Activated T-cell treated with anti-CD3 and anti-CD28 coated beads, Interleukin-2, amount 50 U/mL, for 72 hours (primary cell): ENCODE measurements at regions not wholly inside any gene's neighbourhood (a gene's known extent, or its start where the extent isn't known, plus 50 kb on each side); places are given as distances from the start of the nearest gene placed in this dataset.

Source experiments
- ATAC-seq, 2 donors: fragments of 150-1000 bp; cut with Tn5 transposase; replicated peaks in 1 of 2; 2 replicates each; pipeline ENCODE4 v1.10.0; 2021; ENCODE audit warnings: moderate library complexity in 2 of 2, mild to moderate bottlenecking in 1 of 2
- DNase-seq, 2 donors: peaks; one replicate each; pipeline ENCODE4 v3.0.0; 2021 to 2022; ENCODE audit warnings: mixed read lengths in 1 of 2
- H3K27ac Mint-ChIP-seq: one replicate; pipeline ENCODE4 v1.8.0; 2022; ENCODE audit warnings: mild to moderate bottlenecking, moderate library complexity, mixed read lengths
- H3K27me3 Mint-ChIP-seq: one replicate; pipeline ENCODE4 v1.8.0; 2022; ENCODE audit warnings: low read depth, mixed read lengths
- H3K36me3 Mint-ChIP-seq, 2 donors: one replicate each; pipeline ENCODE4 v1.8.0; 2022; ENCODE audit warnings: mixed read lengths in 2 of 2, mild to moderate bottlenecking in 1 of 2; ENCODE audit not compliant: insufficient read depth in 2 of 2
- H3K4me1 Mint-ChIP-seq: one replicate; pipeline ENCODE4 v1.8.0; 2022; ENCODE audit warnings: low read depth, mixed read lengths
- H3K4me3 Mint-ChIP-seq, 2 donors: one replicate each; pipeline ENCODE4 v1.8.0; 2022; ENCODE audit warnings: mild to moderate bottlenecking in 2 of 2, mixed read lengths in 2 of 2, moderate library complexity in 2 of 2
- H3K9me3 Mint-ChIP-seq, 2 donors: one replicate each; pipeline ENCODE4 v1.8.0; 2022; ENCODE audit warnings: mixed read lengths in 2 of 2

DNA sequence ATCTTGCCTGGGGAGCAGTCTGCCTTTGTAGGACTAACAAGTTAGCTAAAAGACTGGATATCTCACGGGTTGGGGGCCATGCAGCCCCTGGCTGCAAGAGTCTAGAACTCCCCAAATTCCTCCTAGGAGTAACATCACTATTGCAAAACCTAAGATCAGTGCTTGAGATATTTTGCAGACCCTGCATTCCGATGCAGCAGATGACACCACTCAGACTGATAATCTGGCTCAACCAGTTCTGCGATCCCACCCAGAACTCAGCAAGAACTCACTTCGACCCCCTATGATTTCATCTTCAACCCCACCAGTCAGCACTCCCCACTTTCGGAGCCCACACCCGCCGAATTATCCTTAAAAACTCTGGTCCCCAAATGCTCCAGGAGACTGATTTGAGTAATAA is 834.0 kb downstream of the C4orf33 start:
- ATAC-seq, result no peak
- no peaks in the 10 kb centered on the region for H3K4me1 Mint-ChIP-seq
- H3K4me3 Mint-ChIP-seq, result no peak overlapping the region
- H3K27ac Mint-ChIP-seq, result no peak overlapping the region
- no peaks in the 10 kb centered on the region for H3K27me3 Mint-ChIP-seq
- no peaks in the 10 kb centered on the region for H3K9me3 Mint-ChIP-seq
- H3K36me3 Mint-ChIP-seq, result no peaks in the 10 kb centered on the region
- no peak for DNase-seq

DNA sequence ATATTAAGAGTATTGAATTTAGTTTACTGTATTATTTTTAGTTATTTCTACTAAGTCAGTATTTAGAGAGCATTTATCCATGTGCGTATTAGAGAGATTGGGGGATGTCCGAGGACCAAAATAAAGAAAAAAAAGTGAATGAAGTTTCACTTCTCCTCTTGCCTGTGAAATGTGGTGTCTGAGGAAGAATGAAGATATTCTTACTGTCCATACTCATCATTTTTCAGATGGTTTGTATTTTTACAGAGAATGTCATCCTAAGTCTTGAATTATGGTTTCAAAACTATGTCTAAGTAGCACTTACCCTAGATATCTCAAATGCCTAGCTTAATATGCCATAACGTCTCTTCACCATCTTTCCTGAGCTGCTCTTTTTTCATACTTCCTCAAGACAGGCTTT is 854.3 kb downstream of the C4orf33 start:
- Mint-ChIP-seq H3K36me3 (no peaks in the 10 kb centered on the region), H3K27ac (no peak overlapping the region)

DNA sequence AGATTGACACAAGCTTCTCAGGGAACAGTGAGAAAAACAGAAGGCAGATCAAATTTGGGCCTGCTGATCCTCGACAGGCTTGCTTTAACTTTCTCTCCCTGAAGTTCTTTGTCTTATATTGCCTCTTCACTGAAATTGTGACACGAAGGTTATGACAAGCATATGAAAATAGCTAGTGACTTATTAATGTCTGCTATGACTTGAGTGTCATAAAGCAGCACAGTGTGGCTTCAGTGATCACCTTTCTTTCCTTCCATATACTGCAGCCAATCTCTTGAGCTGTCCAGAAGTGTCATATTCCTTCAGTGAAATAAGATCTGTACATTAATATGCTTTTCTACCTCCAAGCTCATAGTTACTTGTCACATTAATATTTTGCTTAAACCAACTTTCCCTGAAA is 870.2 kb downstream of the C4orf33 start:
- H3K9me3 Mint-ChIP-seq, result peaks cover 2% of the 10 kb centered on the region in 2 donors
- no peak for ATAC-seq
- no peaks in the 10 kb centered on the region for H3K4me1 Mint-ChIP-seq

More for the DNA sequence above, 854.3 kb downstream of the C4orf33 start:
- DNase-seq, result no peak
- no peak overlapping the region for H3K4me3 Mint-ChIP-seq
- no peaks in the 10 kb centered on the region for H3K27me3 Mint-ChIP-seq
- ATAC-seq, result no peak
- no peaks in the 10 kb centered on the region for H3K4me1 Mint-ChIP-seq
- H3K9me3 Mint-ChIP-seq, result peaks cover 0 to 3% of the 10 kb centered on the region in 2 donors

DNA sequence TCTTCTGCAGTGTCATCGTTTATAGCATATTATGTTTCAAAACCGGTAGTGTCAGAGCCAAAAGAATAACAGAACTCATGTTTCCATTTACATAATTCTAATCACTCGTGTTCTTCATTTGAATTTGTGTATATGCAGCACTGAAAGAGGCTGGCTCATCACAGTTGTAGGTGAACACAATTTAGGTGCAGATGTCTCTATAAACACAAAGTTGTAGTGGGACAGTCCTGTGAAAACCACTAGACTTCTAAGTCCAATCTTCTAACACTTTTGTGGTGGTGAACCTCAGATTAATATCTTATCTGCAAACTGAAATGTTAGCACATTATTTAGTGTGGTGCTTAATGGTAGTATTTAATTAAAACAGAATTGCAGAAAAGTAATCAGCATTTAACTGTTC is 872.4 kb downstream of the C4orf33 start:
- Mint-ChIP-seq H3K27me3 (no peaks in the 10 kb centered on the region), H3K27ac (no peak overlapping the region), H3K9me3 (peaks cover 0 to 3% of the 10 kb centered on the region in 2 donors), H3K4me3 (no peak overlapping the region), H3K4me1 (no peaks in the 10 kb centered on the region), H3K36me3 (no peaks in the 10 kb centered on the region)
- no peak for DNase-seq
- ATAC-seq, result no peak

More for the DNA sequence above, 870.2 kb downstream of the C4orf33 start:
- Mint-ChIP-seq H3K4me3 (no peak overlapping the region), H3K27ac (no peak overlapping the region), H3K36me3 (no peaks in the 10 kb centered on the region), H3K27me3 (no peaks in the 10 kb centered on the region)
- no peak for DNase-seq

DNA sequence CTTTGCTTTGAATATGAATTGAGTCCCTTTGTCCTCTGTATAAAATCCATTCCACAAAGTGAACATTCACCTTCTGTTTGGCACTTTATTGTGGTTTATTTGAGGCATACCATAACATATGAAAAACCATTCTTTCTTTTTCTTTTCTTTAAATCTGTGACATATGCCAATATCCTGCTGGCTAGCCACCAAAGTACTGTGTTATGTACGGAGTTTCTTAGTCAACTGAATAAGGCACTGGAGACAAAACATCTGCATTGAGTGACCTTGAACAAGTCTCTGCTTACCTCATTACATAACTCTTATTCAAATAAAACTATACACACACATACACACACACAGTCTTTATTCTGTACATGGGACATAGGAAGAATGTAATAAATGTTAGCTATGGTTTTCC is 872.8 kb downstream of the C4orf33 start:
- Mint-ChIP-seq H3K36me3 (no peaks in the 10 kb centered on the region), H3K4me3 (no peak overlapping the region), H3K27ac (no peak overlapping the region), H3K9me3 (peaks cover 0 to 3% of the 10 kb centered on the region in 2 donors), H3K27me3 (no peaks in the 10 kb centered on the region), H3K4me1 (no peaks in the 10 kb centered on the region)
- ATAC-seq (no peak), DNase-seq (no peak)

DNA sequence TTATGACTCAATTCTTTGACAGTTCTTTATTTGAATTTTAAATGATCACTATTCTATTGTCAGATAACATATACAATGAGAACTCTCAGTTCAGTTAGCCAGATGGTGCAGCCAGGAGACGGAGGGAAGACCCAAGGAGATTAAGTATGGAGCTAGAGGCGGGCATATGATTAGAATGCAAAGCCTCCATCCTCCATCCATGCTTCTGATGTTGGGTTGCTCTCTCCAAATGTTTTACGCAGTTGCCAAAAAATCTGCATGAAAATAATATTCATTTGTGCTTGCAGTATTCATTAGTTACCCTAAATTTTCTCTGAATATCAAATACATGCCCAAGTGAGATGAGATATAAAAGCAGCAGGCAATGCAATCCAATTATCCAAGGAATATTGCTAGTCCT is 874.8 kb downstream of the C4orf33 start:
- Mint-ChIP-seq H3K36me3 (no peaks in the 10 kb centered on the region), H3K27me3 (no peaks in the 10 kb centered on the region), H3K4me3 (no peak overlapping the region), H3K4me1 (no peaks in the 10 kb centered on the region), H3K9me3 (peaks cover 0 to 3% of the 10 kb centered on the region in 2 donors), H3K27ac (no peak overlapping the region)
- DNase-seq (no peak), ATAC-seq (no peak)

DNA sequence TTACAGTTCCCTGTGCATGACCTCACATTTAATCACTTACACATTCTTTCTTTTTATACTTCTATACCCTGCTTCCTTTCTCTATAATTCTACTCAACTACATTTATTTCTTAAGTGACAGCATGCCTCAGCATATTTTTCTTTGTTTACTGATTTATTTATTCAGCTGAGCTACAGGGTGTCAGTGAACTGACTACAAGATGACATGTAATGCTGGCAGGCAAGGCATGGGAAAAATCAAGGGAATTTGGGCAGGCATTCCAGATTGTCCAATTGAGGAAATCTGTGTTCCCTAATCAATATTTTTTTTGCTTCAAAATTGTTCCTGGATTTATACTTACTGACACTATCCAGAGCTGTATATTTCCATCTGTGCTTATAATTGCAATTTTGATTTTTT is 875.5 kb downstream of the C4orf33 start:
- Mint-ChIP-seq H3K27me3 (no peaks in the 10 kb centered on the region), H3K9me3 (peaks cover 0 to 3% of the 10 kb centered on the region in 2 donors), H3K4me3 (no peak overlapping the region), H3K4me1 (no peaks in the 10 kb centered on the region), H3K27ac (no peak overlapping the region), H3K36me3 (no peaks in the 10 kb centered on the region)
- ATAC-seq (no peak), DNase-seq (no peak)

DNA sequence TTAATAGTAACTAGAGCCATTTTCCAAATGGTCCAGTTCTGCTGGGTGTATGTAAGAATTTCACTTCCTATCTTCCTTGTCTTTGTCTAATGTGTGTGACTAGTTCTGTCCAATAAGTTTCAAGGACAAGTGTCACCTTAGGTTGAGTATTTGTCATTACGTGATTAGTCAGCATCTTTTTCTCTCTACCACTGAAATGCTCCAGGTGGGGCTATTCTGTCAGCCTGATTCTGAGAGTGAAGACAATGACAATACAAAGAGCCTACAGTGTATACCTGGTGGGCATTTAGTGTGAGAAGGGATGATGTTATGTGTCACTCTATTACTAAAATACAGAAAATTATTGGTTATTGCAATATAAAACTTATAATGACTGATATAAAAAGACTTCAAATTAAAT is 876.3 kb downstream of the C4orf33 start:
- H3K36me3 Mint-ChIP-seq, result no peaks in the 10 kb centered on the region
- H3K4me1 Mint-ChIP-seq, result no peaks in the 10 kb centered on the region
- peaks cover 0 to 3% of the 10 kb centered on the region in 2 donors for H3K9me3 Mint-ChIP-seq
- H3K27ac Mint-ChIP-seq, result no peak overlapping the region
- ATAC-seq (no peak), DNase-seq (no peak)
- H3K27me3 Mint-ChIP-seq, result no peaks in the 10 kb centered on the region
- no peak overlapping the region for H3K4me3 Mint-ChIP-seq

DNA sequence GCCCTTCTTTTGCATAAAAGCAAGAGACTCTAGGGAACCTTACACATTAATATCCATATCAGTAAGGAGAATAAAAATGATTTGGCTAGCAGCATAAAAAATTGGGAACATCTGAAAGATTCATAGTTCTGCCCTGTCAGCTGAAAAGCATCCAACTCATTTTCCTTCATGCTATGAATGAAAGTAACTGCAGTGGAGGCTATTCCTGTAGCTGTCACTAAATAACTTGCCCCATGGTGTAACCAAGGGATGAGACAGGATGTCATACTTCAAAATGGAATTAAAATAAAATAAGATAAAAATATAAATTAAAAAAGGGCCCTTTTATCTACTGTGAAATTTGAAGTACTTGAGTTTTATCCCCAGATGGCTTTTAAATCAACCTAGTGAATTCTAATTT is 878.8 kb downstream of the C4orf33 start:
- ATAC-seq (no peak), DNase-seq (no peak)
- no peaks in the 10 kb centered on the region for H3K27me3 Mint-ChIP-seq
- no peaks in the 10 kb centered on the region for H3K36me3 Mint-ChIP-seq
- H3K9me3 Mint-ChIP-seq, result peaks cover 0 to 5% of the 10 kb centered on the region in 2 donors
- no peak overlapping the region for H3K27ac Mint-ChIP-seq
- H3K4me1 Mint-ChIP-seq, result no peaks in the 10 kb centered on the region
- H3K4me3 Mint-ChIP-seq, result no peak overlapping the region

DNA sequence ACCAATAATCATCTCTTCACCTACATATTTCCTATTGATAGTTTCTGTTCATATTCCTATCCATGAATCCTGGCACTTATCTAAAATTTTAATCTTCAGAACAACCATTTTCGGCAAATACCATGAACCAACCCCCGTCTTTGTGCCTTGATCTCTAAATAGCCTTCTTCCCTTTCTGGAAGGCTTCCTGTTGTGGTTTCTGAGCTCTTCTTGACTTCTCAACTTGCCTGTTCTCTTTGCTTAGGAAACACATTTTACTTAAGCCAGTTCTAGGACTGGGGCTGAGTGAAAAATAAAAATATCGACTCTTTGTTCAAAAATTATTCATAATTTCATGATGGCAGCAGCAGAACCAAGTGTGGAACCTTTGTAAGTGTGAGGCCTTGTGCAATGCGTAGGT is 882.4 kb downstream of the C4orf33 start:
- ATAC-seq, result no peak
- Mint-ChIP-seq H3K4me1 (no peaks in the 10 kb centered on the region), H3K9me3 (peaks cover 0 to 2% of the 10 kb centered on the region in 2 donors)

DNA sequence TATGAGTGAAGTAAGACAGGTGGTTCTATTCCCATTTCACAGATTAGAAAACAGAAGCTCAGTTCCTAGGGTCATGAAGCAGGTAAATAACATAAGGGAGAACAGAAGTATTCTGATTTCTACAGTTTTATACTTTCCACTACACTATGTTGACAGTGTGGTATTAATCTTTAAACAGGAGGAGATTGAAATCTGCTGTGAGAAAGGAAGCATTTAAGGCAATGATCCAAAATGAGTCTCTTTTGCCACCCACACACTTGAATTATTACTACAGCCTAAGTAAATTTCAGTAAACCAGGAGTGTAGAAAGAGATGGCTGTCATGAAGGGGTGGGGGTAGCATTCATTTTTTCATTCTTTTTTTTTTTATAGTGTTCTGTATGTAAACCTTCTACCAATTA is 893.0 kb downstream of the C4orf33 start:
- Mint-ChIP-seq H3K9me3 (peaks cover 2% of the 10 kb centered on the region in 2 donors), H3K4me1 (no peaks in the 10 kb centered on the region), H3K4me3 (no peak overlapping the region), H3K27me3 (no peaks in the 10 kb centered on the region), H3K27ac (no peak overlapping the region), H3K36me3 (no peaks in the 10 kb centered on the region)
- no peak for ATAC-seq
- DNase-seq, result no peak

More for the DNA sequence above, 882.4 kb downstream of the C4orf33 start:
- Mint-ChIP-seq H3K4me3 (no peak overlapping the region), H3K27ac (no peak overlapping the region), H3K36me3 (no peaks in the 10 kb centered on the region), H3K27me3 (no peaks in the 10 kb centered on the region)
- no peak for DNase-seq

DNA sequence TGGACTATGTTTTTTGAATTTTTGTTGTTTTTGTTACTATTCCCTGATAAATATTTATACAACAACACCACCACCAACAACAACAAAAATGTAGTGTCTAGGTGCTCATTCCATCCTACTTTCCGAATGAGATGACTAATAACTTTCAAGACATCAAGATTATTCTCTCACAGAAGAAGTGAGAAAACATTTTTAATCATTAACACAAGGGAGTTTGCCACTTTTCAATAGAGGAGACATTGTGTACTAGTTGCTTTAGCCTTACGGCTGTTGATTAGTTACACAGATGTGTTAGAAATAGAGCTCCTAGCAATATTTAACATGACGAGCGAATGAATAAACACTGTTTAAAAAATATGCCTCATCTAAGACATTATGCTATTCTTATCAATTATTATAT is 898.8 kb downstream of the C4orf33 start:
- DNase-seq (no peak), ATAC-seq (no peak)
- H3K4me1 Mint-ChIP-seq, result no peaks in the 10 kb centered on the region
- no peak overlapping the region for H3K4me3 Mint-ChIP-seq
- no peaks in the 10 kb centered on the region for H3K27me3 Mint-ChIP-seq
- H3K36me3 Mint-ChIP-seq, result no peaks in the 10 kb centered on the region
- peaks cover 0 to 6% of the 10 kb centered on the region in 2 donors for H3K9me3 Mint-ChIP-seq
- no peak overlapping the region for H3K27ac Mint-ChIP-seq

DNA sequence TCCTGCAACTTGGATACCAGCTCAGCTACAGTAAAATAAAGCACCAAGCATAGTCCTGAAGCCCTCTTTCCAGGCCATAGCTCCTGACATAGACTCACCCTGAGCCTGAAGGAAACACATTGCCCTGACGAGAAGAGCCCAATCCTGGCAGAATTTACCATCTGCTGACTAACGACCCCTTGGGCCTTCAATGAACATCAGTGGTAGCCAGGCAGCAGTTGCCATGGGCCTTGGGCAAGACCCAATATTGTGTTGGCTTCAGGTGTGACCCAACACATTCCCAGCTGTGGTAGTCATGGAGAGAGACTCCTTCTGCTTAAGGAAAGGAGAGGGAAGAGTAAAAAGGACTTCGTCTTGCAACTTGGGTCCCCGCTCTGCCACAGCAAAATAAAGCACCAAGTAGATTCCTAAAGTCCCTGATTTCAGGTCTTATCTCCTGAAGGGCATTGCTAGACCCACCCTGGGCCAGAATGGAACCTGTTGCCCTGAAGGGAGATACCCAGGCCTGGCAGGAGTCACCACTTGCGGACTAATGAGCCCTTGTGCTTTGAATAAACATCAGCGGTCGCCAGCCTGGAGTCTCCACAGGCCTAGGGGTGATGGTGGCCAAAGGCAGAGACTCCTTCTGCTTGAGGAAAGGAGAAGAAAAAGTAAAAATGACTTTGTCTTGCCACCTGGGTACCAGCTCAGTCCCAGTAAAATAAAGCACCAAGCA is 902.6 kb downstream of the C4orf33 start:
- Mint-ChIP-seq H3K4me3 (no peak overlapping the region), H3K4me1 (no peaks in the 10 kb centered on the region), H3K36me3 (no peaks in the 10 kb centered on the region), H3K27ac (no peak overlapping the region), H3K9me3 (peaks cover 3 to 9% of the 10 kb centered on the region in 2 donors), H3K27me3 (no peaks in the 10 kb centered on the region)
- DNase-seq (no peak), ATAC-seq (no peak)

DNA sequence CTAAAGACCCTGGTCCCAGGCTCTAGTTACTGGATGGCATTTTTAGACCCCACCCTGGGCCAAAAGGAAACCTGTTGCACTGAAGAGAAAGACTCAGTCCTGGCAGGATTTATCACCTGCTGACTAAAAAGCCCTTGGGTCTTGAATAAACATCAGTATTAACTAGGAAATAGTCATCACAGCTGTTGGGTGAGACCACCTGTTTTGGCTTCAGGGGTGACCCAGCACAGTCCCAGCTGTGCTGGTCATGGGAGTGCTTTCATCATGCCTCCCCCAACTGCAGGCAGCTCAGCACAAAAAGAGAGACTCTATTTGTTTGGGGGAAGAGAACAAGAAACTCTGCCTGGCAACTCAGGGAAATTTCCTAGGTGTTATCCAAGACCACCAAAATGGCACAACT is 903.2 kb downstream of the C4orf33 start:
- DNase-seq (no peak), ATAC-seq (no peak)
- peaks cover 3 to 9% of the 10 kb centered on the region in 2 donors for H3K9me3 Mint-ChIP-seq

More for the DNA sequence above, 903.2 kb downstream of the C4orf33 start:
- Mint-ChIP-seq H3K27me3 (no peaks in the 10 kb centered on the region), H3K36me3 (no peaks in the 10 kb centered on the region), H3K4me1 (no peaks in the 10 kb centered on the region), H3K4me3 (no peak overlapping the region), H3K27ac (no peak overlapping the region)
